ENCODE measurements at regions not wholly inside any gene's neighbourhood (a gene's known extent, or its start where the extent isn't known, plus 50 kb on each side); places are given as distances from the start of the nearest gene placed in this dataset.

- TF ChIP-seq OSR1 (CRISPR knock-in tag; IDR thresholded peaks at IDR 0.05) (no peak), GLIS3 (CRISPR knock-in tag; IDR thresholded peaks at IDR 0.05) (no peak), ESRRG (CRISPR knock-in tag; IDR thresholded peaks at IDR 0.05) (no peak), TCF4 (CRISPR knock-in tag; IDR thresholded peaks at IDR 0.05; ENCODE audit: borderline replicate concordance) (no peak), CSRNP3 (CRISPR knock-in tag; IDR thresholded peaks at IDR 0.05) (no peak), ARNTL (CRISPR knock-in tag; IDR thresholded peaks at IDR 0.05; ENCODE audit: borderline replicate concordance, low read depth) (no peak), ZNF8 (CRISPR knock-in tag; IDR thresholded peaks at IDR 0.05) (no peak), ISL1 (CRISPR knock-in tag; IDR thresholded peaks at IDR 0.05) (no peak), ZNF565 (CRISPR knock-in tag; conservative IDR thresholded peaks at IDR 0.05; ENCODE audit: low read depth) (no peak), ZFP30 (CRISPR knock-in tag; IDR thresholded peaks at IDR 0.05) (no peak), ZC3H10 (CRISPR knock-in tag; IDR thresholded peaks at IDR 0.05) (no peak), PATZ1 (CRISPR knock-in tag; IDR thresholded peaks at IDR 0.05; ENCODE audit: borderline replicate concordance) (no peak), CREB5 (CRISPR knock-in tag; IDR thresholded peaks at IDR 0.05; ENCODE audit: low read depth) (no peak), PPARA (CRISPR knock-in tag; IDR thresholded peaks at IDR 0.05; ENCODE audit: borderline replicate concordance) (no peak), ZFP3 (CRISPR knock-in tag; IDR thresholded peaks at IDR 0.05) (no peak), CSDC2 (CRISPR knock-in tag; IDR thresholded peaks at IDR 0.05) (no peak), RARB (CRISPR knock-in tag; IDR thresholded peaks at IDR 0.05) (no peak)
- TF ChIP-seq, protein P1, sequence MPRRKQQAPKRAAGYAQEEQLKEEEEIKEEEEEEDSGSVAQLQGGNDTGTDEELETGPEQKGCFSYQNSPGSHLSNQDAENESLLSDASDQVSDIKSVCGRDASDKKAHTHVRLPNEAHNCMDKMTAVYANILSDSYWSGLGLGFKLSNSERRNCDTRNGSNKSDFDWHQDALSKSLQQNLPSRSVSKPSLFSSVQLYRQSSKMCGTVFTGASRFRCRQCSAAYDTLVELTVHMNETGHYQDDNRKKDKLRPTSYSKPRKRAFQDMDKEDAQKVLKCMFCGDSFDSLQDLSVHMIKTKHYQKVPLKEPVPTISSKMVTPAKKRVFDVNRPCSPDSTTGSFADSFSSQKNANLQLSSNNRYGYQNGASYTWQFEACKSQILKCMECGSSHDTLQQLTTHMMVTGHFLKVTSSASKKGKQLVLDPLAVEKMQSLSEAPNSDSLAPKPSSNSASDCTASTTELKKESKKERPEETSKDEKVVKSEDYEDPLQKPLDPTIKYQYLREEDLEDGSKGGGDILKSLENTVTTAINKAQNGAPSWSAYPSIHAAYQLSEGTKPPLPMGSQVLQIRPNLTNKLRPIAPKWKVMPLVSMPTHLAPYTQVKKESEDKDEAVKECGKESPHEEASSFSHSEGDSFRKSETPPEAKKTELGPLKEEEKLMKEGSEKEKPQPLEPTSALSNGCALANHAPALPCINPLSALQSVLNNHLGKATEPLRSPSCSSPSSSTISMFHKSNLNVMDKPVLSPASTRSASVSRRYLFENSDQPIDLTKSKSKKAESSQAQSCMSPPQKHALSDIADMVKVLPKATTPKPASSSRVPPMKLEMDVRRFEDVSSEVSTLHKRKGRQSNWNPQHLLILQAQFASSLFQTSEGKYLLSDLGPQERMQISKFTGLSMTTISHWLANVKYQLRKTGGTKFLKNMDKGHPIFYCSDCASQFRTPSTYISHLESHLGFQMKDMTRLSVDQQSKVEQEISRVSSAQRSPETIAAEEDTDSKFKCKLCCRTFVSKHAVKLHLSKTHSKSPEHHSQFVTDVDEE (CRISPR knock-in tag; IDR thresholded peaks at IDR 0.05): no peak
- ATAC-seq: no peak
Observed at GRCh38 chr5:12208366-12209100, 304.3 kb upstream of the CTNND2 start.

GRCh38 chr5:12204761-12205160 is 300.5 kb upstream of the CTNND2 start:
- TF ChIP-seq OSR1 (CRISPR knock-in tag; IDR thresholded peaks at IDR 0.05) (no peak), ZNF8 (CRISPR knock-in tag; IDR thresholded peaks at IDR 0.05) (no peak), ZNF70 (CRISPR knock-in tag; IDR thresholded peaks at IDR 0.05) (no peak), ZFP3 (CRISPR knock-in tag; IDR thresholded peaks at IDR 0.05) (no peak), RARB (CRISPR knock-in tag; IDR thresholded peaks at IDR 0.05) (no peak), ESRRG (CRISPR knock-in tag; IDR thresholded peaks at IDR 0.05) (no peak), GLIS3 (CRISPR knock-in tag; IDR thresholded peaks at IDR 0.05) (no peak), TCF4 (CRISPR knock-in tag; IDR thresholded peaks at IDR 0.05; ENCODE audit: borderline replicate concordance) (no peak), ZNF565 (CRISPR knock-in tag; conservative IDR thresholded peaks at IDR 0.05; ENCODE audit: low read depth) (no peak), CSRNP3 (CRISPR knock-in tag; IDR thresholded peaks at IDR 0.05) (no peak), PPARA (CRISPR knock-in tag; IDR thresholded peaks at IDR 0.05; ENCODE audit: borderline replicate concordance) (no peak), ISL1 (CRISPR knock-in tag; IDR thresholded peaks at IDR 0.05) (no peak), CREB5 (CRISPR knock-in tag; IDR thresholded peaks at IDR 0.05; ENCODE audit: low read depth) (no peak), BACH2 (CRISPR knock-in tag; IDR thresholded peaks at IDR 0.05; ENCODE audit: borderline replicate concordance) (no peak), PATZ1 (CRISPR knock-in tag; IDR thresholded peaks at IDR 0.05; ENCODE audit: borderline replicate concordance) (no peak)
- ATAC-seq: no peak

Data from SK-N-SH treated with all-trans-retinoic acid at 6 μM for 48 hours (cell line).